ENCODE measurements at regions not wholly inside any gene's neighbourhood (a gene's known extent, or its start where the extent isn't known, plus 50 kb on each side); places are given as distances from the start of the nearest gene placed in this dataset.

DNA sequence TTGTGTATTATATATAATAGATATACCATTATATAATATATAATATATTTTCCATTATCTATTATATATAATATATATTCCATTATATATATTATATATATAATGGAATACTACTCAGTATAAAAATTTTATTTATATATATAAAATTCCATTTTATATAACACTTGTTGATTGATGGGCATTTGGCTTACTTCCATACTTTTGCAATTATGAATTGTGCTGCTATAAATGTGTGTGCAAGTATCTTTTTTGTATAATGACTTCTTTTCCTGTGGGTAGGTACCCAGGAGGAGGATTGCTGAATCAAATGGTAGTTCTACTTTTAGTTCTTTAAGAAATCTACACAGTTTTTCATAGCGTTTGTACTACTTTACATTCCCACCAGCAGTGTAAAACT lies 1211.1 kb downstream of the NCAM2 start:
- CTCF ChIA-PET: no interaction called here
- POLR2A ChIA-PET: no interaction called here

DNA sequence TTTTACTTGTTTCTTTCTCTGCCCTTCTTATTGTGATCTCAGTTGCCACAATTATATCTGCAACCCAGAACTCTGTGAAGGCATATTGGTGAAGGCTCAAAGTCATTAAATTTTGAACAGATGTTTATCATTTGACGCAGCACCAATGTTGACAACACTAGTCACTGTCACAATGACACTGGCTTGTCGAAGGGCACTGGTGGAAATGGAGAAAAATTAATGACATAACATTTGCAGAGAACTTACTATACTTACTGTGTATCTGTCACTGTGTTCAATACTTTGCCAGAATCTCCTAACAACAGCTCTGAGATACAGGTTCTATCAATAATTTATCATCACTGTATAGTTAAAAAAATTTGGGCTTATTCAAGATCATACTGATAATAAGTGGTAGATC lies 1213.7 kb downstream of the NCAM2 start:
- no peak for DNase-seq (ENCODE audit: extremely low spot score)
- TF ChIP-seq SP1 (IDR thresholded peaks at IDR 0.05) (no peak), SUZ12 (IDR thresholded peaks at IDR 0.05) (no peak), NFRKB (IDR thresholded peaks at IDR 0.05) (no peak), BHLHE40 (IDR thresholded peaks at IDR 0.05; ENCODE audit: borderline replicate concordance) (no peak), CTBP1 (IDR thresholded peaks at IDR 0.05; ENCODE audit: borderline replicate concordance) (no peak), L3MBTL2 (conservative IDR thresholded peaks at IDR 0.05) (no peak), ARNT (IDR thresholded peaks at IDR 0.05) (no peak)
- ChIA-PET POLR2A (no interaction called here), CTCF (no interaction called here)

More for the DNA sequence above, 1211.1 kb downstream of the NCAM2 start:
- DNase-seq (ENCODE audit: extremely low spot score): no peak
- TF ChIP-seq HDGF (IDR thresholded peaks at IDR 0.05; ENCODE audit: borderline replicate concordance) (no peak), LEF1 (IDR thresholded peaks at IDR 0.05; ENCODE audit: borderline replicate concordance) (no peak), ZNF384 (IDR thresholded peaks at IDR 0.05) (no peak), SP1 (IDR thresholded peaks at IDR 0.05) (no peak), ARNT (IDR thresholded peaks at IDR 0.05) (no peak), FOXM1 (IDR thresholded peaks at IDR 0.05; ENCODE audit: borderline replicate concordance) (no peak), FOXA1 (IDR thresholded peaks at IDR 0.05) (no peak)
- TF ChIP-seq, protein P1, sequence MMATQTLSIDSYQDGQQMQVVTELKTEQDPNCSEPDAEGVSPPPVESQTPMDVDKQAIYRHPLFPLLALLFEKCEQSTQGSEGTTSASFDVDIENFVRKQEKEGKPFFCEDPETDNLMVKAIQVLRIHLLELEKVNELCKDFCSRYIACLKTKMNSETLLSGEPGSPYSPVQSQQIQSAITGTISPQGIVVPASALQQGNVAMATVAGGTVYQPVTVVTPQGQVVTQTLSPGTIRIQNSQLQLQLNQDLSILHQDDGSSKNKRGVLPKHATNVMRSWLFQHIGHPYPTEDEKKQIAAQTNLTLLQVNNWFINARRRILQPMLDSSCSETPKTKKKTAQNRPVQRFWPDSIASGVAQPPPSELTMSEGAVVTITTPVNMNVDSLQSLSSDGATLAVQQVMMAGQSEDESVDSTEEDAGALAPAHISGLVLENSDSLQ (IDR thresholded peaks at IDR 0.05): no peak

DNA sequence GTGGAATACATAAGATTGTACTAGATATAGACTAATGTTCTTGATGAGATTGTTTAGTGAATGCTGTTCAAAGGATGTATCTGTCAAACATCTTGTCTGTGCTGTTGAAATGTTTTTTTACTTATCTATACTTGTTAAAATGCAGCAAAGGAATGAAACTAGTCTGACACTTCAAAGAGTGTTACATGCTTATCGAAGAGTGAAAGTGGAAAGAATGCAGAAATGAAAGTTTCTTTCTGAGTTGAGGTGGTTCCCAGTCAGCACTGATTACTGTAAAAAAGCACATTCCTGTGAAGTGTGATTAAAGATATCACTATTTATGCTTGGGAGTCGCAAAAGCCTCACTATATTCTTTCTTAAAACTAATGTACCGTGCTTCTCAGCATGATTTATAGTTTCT lies 1225.2 kb downstream of the NCAM2 start:
- ChIA-PET CTCF (no interaction called here), POLR2A (no interaction called here)
- DNase-seq (ENCODE audit: extremely low spot score): no peak
- TF ChIP-seq FOXA1 (IDR thresholded peaks at IDR 0.05) (no peak), ELF4 (IDR thresholded peaks at IDR 0.05) (no peak), HDGF (IDR thresholded peaks at IDR 0.05; ENCODE audit: borderline replicate concordance) (no peak), FOXM1 (IDR thresholded peaks at IDR 0.05; ENCODE audit: borderline replicate concordance) (no peak), FOXK2 (IDR thresholded peaks at IDR 0.05) (no peak), ARNT (IDR thresholded peaks at IDR 0.05) (no peak), BHLHE40 (IDR thresholded peaks at IDR 0.05; ENCODE audit: borderline replicate concordance) (no peak), SUZ12 (IDR thresholded peaks at IDR 0.05) (no peak), SP1 (IDR thresholded peaks at IDR 0.05) (no peak), CTBP1 (IDR thresholded peaks at IDR 0.05; ENCODE audit: borderline replicate concordance) (no peak), TARDBP (IDR thresholded peaks at IDR 0.05) (no peak), L3MBTL2 (conservative IDR thresholded peaks at IDR 0.05) (no peak), NFRKB (IDR thresholded peaks at IDR 0.05) (no peak), ZNF384 (IDR thresholded peaks at IDR 0.05) (no peak), LEF1 (IDR thresholded peaks at IDR 0.05; ENCODE audit: borderline replicate concordance) (no peak)
- TF ChIP-seq, protein P1 (IDR thresholded peaks at IDR 0.05): no peak

DNA sequence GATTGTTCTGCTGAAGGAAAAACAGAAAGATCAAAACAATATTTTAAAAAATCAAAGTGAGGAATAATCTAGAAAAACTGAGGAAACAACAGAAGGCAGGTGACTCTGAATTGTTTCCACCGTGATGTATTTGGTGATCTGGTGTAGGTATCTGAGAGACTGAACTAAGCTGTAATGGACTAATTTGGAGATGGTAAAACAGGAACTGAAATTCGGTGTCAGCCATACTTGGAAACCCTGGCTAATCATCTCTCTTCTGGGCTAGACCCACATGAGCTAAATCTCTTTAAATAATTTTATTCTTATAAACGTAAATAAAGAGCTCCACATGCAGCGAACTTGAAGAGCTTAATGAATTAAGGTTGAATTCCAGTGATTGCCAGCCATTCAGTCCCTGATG lies 1226.1 kb downstream of the NCAM2 start:
- no peak for DNase-seq (ENCODE audit: extremely low spot score)
- CTCF ChIA-PET: no interaction called here
- TF ChIP-seq, protein P1 (IDR thresholded peaks at IDR 0.05): no peak
- TF ChIP-seq CTBP1 (IDR thresholded peaks at IDR 0.05; ENCODE audit: borderline replicate concordance) (no peak), LEF1 (IDR thresholded peaks at IDR 0.05; ENCODE audit: borderline replicate concordance) (no peak), L3MBTL2 (conservative IDR thresholded peaks at IDR 0.05) (no peak), BHLHE40 (IDR thresholded peaks at IDR 0.05; ENCODE audit: borderline replicate concordance) (no peak), FOXK2 (IDR thresholded peaks at IDR 0.05) (no peak), FOXM1 (IDR thresholded peaks at IDR 0.05; ENCODE audit: borderline replicate concordance) (no peak), FOXA1 (IDR thresholded peaks at IDR 0.05) (no peak), HDGF (IDR thresholded peaks at IDR 0.05; ENCODE audit: borderline replicate concordance) (no peak), SP1 (IDR thresholded peaks at IDR 0.05) (no peak), ELF4 (IDR thresholded peaks at IDR 0.05) (no peak), ARNT (IDR thresholded peaks at IDR 0.05) (no peak), TARDBP (IDR thresholded peaks at IDR 0.05) (no peak), NFRKB (IDR thresholded peaks at IDR 0.05) (no peak), SUZ12 (IDR thresholded peaks at IDR 0.05) (no peak), ZNF384 (IDR thresholded peaks at IDR 0.05) (no peak)
- POLR2A ChIA-PET: no interaction called here

DNA sequence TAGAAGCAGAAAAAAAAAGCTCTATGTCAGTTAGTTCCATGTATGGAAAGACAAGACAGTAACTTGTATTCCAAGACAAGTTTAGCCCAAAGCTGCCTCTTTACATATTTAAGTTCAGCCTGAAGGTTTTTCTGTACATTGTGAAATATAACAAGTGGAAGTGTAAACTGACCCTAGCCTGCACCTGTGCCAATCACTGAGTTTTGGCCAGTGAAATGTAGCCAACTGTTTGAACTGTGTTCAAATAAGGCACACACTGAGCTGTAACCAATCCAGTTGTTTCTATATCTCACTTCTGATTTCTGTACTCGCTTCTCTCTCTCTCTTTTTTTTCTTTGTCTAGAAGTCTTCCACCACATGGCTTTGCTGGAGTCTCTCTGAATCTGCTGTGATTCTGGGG lies 1227.1 kb downstream of the NCAM2 start:
- DNase-seq (ENCODE audit: extremely low spot score): no peak
- POLR2A ChIA-PET: no interaction called here
- TF ChIP-seq NFRKB (IDR thresholded peaks at IDR 0.05): no peak
- CTCF ChIA-PET: no interaction called here

DNA sequence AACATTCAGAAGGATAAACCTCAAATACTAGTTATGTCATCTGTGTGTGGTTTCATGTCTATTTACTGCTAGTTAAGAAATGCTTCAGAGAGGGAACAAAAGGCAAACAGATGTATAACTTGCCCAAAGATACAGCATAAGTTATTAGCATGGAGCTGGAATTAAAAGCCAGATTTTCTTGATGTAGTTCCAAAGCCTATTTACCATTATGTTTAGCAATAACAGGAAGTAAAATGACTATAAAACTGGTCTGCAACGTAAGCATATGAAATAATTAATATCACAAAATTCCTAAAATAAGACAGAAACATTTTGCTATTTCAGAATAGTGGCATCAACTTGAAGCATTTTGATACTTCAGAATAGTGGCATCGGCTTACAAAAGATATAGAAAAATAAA lies 1232.8 kb downstream of the NCAM2 start:
- TF ChIP-seq TARDBP (IDR thresholded peaks at IDR 0.05) (no peak), LEF1 (IDR thresholded peaks at IDR 0.05; ENCODE audit: borderline replicate concordance) (no peak), CTBP1 (IDR thresholded peaks at IDR 0.05; ENCODE audit: borderline replicate concordance) (no peak), ARNT (IDR thresholded peaks at IDR 0.05) (no peak), SUZ12 (IDR thresholded peaks at IDR 0.05) (no peak), L3MBTL2 (conservative IDR thresholded peaks at IDR 0.05) (no peak), SP1 (IDR thresholded peaks at IDR 0.05) (no peak)
- CTCF ChIA-PET: no interaction called here
- no peak for DNase-seq (ENCODE audit: extremely low spot score)
- POLR2A ChIA-PET: no interaction called here
